SK-N-MC (cell line): ENCODE measurements at regions not wholly inside any gene's neighbourhood (a gene's known extent, or its start where the extent isn't known, plus 50 kb on each side); places are given as distances from the start of the nearest gene placed in this dataset.

Source experiments
- FOXP2 ChIP-seq: optimal IDR thresholded peaks from 2 replicates; pipeline ENCODE3; 2011; ENCODE audit warnings: mild to moderate bottlenecking, moderate library complexity; ENCODE audit not compliant: insufficient read depth; ENCODE audit errors: extremely low read length, control extremely low read depth
- POLR2AphosphoS5 ChIP-seq: IDR thresholded peaks from 2 replicates; pipeline ENCODE4 v1.6.1; 2012; ENCODE audit warnings: mild to moderate bottlenecking, low read depth, low read length, borderline replicate concordance

GRCh38 chr2:225788571-225789094 is 389.1 kb downstream of the NYAP2 start:
- no peak for TF ChIP-seq POLR2AphosphoS5
- TF ChIP-seq FOXP2 = no peak
